ENCODE measurements at regions not wholly inside any gene's neighbourhood (a gene's known extent, or its start where the extent isn't known, plus 50 kb on each side); places are given as distances from the start of the nearest gene placed in this dataset.

DNA sequence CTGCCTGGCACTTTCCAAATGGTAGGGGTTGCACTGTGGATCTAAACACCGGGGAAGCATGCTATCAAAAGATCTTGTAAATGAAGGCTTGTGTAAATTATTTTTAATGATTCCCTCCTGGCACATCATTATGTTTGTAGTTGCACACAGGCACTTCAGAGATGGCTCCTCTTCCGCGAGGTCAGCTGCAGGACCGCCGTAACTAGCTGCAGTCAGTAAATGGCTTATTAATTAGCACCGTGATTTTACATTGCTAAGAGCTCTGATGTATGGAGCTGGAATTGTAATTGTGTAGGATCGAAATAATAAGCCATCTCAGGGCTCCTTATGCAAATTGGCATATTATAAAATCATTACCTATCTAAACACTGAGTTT, 397.6 kb upstream of the IRX1 start:
- Histone ChIP-seq H3K4me2 (ENCODE audit: control insufficient read depth, insufficient read depth) (no peak overlapping the region), H3K27ac (ENCODE audit: control insufficient read depth, insufficient read depth) (no peak overlapping the region), H3K27me3 (replicated peaks in 1 of 2; ENCODE audit: control insufficient read depth in 2 of 2, insufficient read depth in 2 of 2, low read length in 1 of 2) (no peaks in the 10 kb centered on the region), H3K4me1 (ENCODE audit: control insufficient read depth, insufficient read depth, low read length) (no peaks in the 10 kb centered on the region), H3K9me3 (replicated peaks; ENCODE audit: control insufficient read depth, insufficient read depth, low read length) (no peaks in the 10 kb centered on the region; the same call in 2 of the 3 replicates), H3K36me3 (ENCODE audit: control insufficient read depth in 2 of 2, insufficient read depth in 2 of 2, low read length in 1 of 2) (no peaks in the 10 kb centered on the region), H3K4me3 (no peak overlapping the region), H4K20me1 (ENCODE audit: control insufficient read depth, insufficient read depth) (no peaks in the 10 kb centered on the region), H3K79me2 (ENCODE audit: control insufficient read depth, insufficient read depth, low read length) (no peaks in the 10 kb centered on the region), H2AFZ (ENCODE audit: control insufficient read depth, low read depth, low read length) (no peak overlapping the region), H3K9ac (ENCODE audit: control insufficient read depth, insufficient read depth, low read length) (no peak overlapping the region)
- BruUV-seq (replicated peaks) = no TSS peak
- POLR2A ChIA-PET = no interaction called here
- DNase-seq (ENCODE audit: low read depth, low spot score) = no peak
- 53% methylated on average over 7 of the region's 7 CpGs for WGBS (ENCODE audit: insufficient coverage, insufficient replicate concordance, low lambda C conversion rate, missing lambda C conversion rate)
- no peak for FAIRE-seq
- RAD21 ChIA-PET (ENCODE audit: unreplicated experiment) = no interaction called here
- in situ Hi-C loops (cut with MboI) (no loop called here), intact Hi-C loops (cut with micrococcal nuclease; ENCODE audit: unreplicated experiment) (no loop called here)
- TF ChIP-seq WRNIP1 (IDR thresholded peaks at IDR 0.05; ENCODE audit: borderline replicate concordance, low read depth, low read length) (no peak), ZNF217 (IDR thresholded peaks at IDR 0.05) (no peak), CBFB (IDR thresholded peaks at IDR 0.05; ENCODE audit: low read depth) (no peak), ZZZ3 (IDR thresholded peaks at IDR 0.05; ENCODE audit: control insufficient read depth, insufficient read length, low read depth) (no peak), STAT1 (conservative IDR thresholded peaks at IDR 0.05) (no peak), SKIL (IDR thresholded peaks at IDR 0.05; ENCODE audit: low read depth, poor library complexity, severe bottlenecking) (no peak)
- ATAC-seq = no peak
- CTCF ChIA-PET = no interaction called here
- SMC1A ChIA-PET (ENCODE audit: uncharacterized antibody, unreplicated experiment) = no interaction called here
